BJ (cell line): ENCODE measurements at regions not wholly inside any gene's neighbourhood (a gene's known extent, or its start where the extent isn't known, plus 50 kb on each side); places are given as distances from the start of the nearest gene placed in this dataset.

Source experiments
- CTCF ChIA-PET: fragments of 350-600 bp; formaldehyde crosslinking; extraction: SDS; loops from one replicate; lab custom pipeline; 2021; ENCODE audit warnings: antibody characterized with exemption, inconsistent platforms; lab: Yijun Ruan, JAX
- POLR2A ChIA-PET: fragments of 300-600 bp; sonication (Branson Sonifier 250); formaldehyde crosslinking; extraction: SDS; loops from one replicate; lab custom pipeline; 2021; ENCODE audit warnings: antibody characterized with exemption; lab: Charles Lee
- DNase-seq: peaks from one replicate; pipeline ENCODE4 v3.0.0-alpha.2; 2011; ENCODE audit warnings: low read depth
- H3K27me3 ChIP-seq: 2 replicates; pipeline ENCODE4 v1.6.0; 2011; ENCODE audit warnings: low read length; ENCODE audit not compliant: control insufficient read depth, insufficient read depth
- H3K36me3 ChIP-seq: 2 replicates; pipeline ENCODE4 v1.5.1; 2011; ENCODE audit warnings: low read length; ENCODE audit not compliant: control insufficient read depth, insufficient read depth
- H3K4me3 ChIP-seq: 2 replicates; pipeline ENCODE4 v1.5.1; 2011; ENCODE audit warnings: low read depth, mild to moderate bottlenecking, control low read depth, low read length
- TF ChIP-seq, protein P1 (sequence below): IDR thresholded peaks from 2 replicates; pipeline ENCODE4 v1.5.1; 2011; ENCODE audit warnings: low read depth, mild to moderate bottlenecking, control low read depth, inconsistent platforms, low read length, moderate library complexity; ENCODE audit not compliant: insufficient read depth

DNA sequence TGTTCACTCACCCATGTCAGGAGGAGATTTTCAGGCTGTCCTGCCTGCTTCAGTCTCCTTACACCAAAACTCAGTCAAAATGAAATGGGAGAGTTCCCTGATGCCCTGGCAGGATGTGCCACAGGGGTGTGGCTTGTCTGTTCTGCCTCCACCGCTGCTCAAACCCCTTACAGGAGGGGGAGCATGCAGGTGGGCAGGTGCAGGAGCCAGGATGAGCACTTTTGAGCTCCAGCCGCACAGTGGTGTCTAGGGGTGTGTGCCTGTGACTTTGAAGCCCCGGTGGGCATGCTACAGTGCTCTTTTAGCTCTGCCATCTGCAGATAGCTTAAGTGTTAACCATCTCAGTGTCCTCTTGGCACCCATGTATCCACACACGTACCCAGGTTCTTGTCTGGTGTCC lies 71.9 kb upstream of the IPO5 start:
- TF ChIP-seq, protein P1, sequence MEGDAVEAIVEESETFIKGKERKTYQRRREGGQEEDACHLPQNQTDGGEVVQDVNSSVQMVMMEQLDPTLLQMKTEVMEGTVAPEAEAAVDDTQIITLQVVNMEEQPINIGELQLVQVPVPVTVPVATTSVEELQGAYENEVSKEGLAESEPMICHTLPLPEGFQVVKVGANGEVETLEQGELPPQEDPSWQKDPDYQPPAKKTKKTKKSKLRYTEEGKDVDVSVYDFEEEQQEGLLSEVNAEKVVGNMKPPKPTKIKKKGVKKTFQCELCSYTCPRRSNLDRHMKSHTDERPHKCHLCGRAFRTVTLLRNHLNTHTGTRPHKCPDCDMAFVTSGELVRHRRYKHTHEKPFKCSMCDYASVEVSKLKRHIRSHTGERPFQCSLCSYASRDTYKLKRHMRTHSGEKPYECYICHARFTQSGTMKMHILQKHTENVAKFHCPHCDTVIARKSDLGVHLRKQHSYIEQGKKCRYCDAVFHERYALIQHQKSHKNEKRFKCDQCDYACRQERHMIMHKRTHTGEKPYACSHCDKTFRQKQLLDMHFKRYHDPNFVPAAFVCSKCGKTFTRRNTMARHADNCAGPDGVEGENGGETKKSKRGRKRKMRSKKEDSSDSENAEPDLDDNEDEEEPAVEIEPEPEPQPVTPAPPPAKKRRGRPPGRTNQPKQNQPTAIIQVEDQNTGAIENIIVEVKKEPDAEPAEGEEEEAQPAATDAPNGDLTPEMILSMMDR = no peak
- CTCF ChIA-PET = no interaction called here
- DNase-seq = no peak
- Histone ChIP-seq H3K36me3 (no peaks in the 10 kb centered on the region), H3K27me3 (no peaks in the 10 kb centered on the region), H3K4me3 (no peak overlapping the region)
- POLR2A ChIA-PET = no interaction called here

DNA sequence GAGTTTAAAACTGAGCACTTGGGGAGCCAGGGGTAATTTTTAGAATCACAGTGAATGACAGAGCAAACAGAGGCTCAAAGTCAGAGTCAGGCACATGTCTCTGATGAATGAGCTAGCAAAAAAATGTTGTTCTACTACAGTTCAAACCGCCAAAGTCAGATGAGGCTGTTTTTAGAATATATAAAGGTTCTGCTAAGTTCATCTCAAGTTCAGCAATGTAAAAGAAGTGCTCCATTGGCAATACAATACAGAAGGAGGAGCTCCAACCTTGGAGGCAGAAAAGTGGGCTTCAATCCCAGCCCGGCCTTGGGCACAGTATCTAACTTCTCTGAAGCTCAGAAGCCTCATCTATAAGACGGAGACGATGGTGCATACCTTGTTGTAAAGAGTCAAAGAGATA lies 70.1 kb upstream of the IPO5 start:
- Histone ChIP-seq H3K4me3 (no peak overlapping the region), H3K36me3 (no peaks in the 10 kb centered on the region), H3K27me3 (no peaks in the 10 kb centered on the region)
- no peak for DNase-seq
- TF ChIP-seq, protein P1 = no peak
- POLR2A ChIA-PET = no interaction called here
- CTCF ChIA-PET = interaction anchor here (0.5 kb wide), 1 partner anchor 60 kb away, joined by 4 read pairs; no protein-coding TSS in a partner anchor

DNA sequence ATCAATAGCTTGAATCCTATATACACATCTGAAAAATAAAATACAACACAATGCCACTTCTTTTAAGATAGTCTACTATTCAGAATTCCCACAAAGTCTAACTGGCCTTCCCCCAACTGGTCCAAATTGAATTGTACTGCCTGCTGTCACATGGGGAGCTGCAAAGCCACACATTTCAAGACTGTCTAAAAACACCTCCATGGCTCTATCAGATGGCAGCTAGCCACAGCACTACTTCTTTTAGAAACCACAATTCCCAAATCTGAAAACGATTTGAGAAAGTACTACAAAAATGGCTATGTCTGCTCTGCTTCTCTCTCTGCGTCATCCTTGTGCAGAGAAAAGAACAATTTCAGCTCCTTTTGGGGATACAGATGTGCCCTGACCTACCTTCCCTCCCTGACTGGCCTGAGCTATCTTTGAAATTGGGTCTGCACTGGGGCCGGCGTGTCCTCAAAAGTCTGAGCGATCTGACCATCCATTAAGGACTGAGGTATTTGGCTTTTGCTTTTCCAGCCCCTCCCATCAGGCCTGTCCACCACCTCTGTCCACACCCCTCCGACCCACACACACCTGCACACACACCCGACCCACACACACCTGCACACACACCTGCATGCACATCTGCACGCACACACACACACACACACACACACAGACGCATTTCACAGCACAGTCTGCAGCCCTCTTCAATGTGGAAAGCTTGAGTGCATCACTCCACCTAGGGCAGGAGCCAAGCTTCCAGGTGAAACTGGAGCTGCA lies 68.6 kb upstream of the IPO5 start:
- CTCF ChIA-PET = interaction anchor here (1.0 kb wide), 1 partner anchor 12 kb away, joined by 3 read pairs; no protein-coding TSS in a partner anchor
- POLR2A ChIA-PET = no interaction called here
- DNase-seq = no peak
- H3K36me3 ChIP-seq = no peaks in the 10 kb centered on the region
- no peak overlapping the region for H3K4me3 ChIP-seq
- H3K27me3 ChIP-seq = no peaks in the 10 kb centered on the region
- TF ChIP-seq, protein P1 = no peak

DNA sequence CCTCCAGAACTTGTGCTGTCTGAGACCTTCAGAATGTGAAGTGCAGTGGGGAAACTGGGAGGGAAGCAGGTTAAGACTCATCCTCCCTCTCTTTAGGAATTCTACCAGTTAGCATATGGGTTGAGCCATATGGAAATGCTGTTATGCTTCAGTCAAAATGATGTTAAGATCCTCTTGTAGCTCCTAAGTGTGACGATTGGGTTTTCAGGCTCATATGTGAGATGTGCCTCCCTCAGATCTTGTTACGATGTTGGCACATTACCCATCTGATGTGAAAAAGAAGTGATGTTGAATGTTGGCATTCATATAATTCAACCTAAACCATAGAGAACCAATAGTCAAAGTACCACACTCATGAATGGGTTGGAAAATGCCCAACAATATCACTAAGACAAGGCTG lies 67.8 kb upstream of the IPO5 start:
- POLR2A ChIA-PET = no interaction called here
- TF ChIP-seq, protein P1 = no peak
- no peak for DNase-seq
- Histone ChIP-seq H3K4me3 (no peak overlapping the region), H3K36me3 (no peaks in the 10 kb centered on the region), H3K27me3 (no peaks in the 10 kb centered on the region)
- CTCF ChIA-PET = interaction anchor here (0.6 kb wide), 1 partner anchor 41 kb away, joined by 3 read pairs; no protein-coding TSS in a partner anchor

DNA sequence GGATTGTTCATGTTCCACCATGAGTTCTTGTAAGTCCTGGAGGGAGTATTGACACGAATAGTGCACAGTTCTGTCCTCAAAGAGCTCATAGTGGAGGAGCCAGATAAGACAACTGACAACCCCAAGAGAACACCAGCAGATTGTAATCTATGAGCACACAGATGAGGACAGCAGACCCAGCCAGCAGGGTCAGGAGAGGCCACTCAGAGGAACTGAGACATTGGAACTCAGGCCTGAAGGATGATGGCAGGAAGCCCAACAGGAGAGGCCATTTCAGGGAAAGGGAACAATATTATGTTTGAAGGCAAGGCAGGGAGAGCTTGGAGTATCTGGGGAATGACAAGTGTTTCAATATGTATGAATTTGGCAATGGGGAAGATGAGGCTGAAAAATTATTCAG lies 63.7 kb upstream of the IPO5 start:
- POLR2A ChIA-PET = interaction anchor here (0.6 kb wide), 2 partner anchors 10 to 71 kb away, joined by 3 to 4 read pairs; no protein-coding TSS in a partner anchor
- TF ChIP-seq, protein P1 = no peak
- H3K4me3 ChIP-seq = no peak overlapping the region
- H3K27me3 ChIP-seq = no peaks in the 10 kb centered on the region
- CTCF ChIA-PET = no interaction called here
- H3K36me3 ChIP-seq = no peaks in the 10 kb centered on the region
- DNase-seq = no peak
